LNCAP (cell line): ENCODE measurements at regions not wholly inside any gene's neighbourhood (a gene's known extent, or its start where the extent isn't known, plus 50 kb on each side); places are given as distances from the start of the nearest gene placed in this dataset.

Experiments used
- TF ChIP-seq, protein P1 (sequence below): fragments of 450-650 bp; IDR thresholded peaks from 2 replicates; pipeline ENCODE4 v1.5.1; 2017; ENCODE audit warnings: mild to moderate bottlenecking

- TF ChIP-seq, protein P1, sequence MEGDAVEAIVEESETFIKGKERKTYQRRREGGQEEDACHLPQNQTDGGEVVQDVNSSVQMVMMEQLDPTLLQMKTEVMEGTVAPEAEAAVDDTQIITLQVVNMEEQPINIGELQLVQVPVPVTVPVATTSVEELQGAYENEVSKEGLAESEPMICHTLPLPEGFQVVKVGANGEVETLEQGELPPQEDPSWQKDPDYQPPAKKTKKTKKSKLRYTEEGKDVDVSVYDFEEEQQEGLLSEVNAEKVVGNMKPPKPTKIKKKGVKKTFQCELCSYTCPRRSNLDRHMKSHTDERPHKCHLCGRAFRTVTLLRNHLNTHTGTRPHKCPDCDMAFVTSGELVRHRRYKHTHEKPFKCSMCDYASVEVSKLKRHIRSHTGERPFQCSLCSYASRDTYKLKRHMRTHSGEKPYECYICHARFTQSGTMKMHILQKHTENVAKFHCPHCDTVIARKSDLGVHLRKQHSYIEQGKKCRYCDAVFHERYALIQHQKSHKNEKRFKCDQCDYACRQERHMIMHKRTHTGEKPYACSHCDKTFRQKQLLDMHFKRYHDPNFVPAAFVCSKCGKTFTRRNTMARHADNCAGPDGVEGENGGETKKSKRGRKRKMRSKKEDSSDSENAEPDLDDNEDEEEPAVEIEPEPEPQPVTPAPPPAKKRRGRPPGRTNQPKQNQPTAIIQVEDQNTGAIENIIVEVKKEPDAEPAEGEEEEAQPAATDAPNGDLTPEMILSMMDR = no peak
Observed at GRCh38 chr10:123402021-123402420, 247.8 kb downstream of the BUB3 start.

DNA sequence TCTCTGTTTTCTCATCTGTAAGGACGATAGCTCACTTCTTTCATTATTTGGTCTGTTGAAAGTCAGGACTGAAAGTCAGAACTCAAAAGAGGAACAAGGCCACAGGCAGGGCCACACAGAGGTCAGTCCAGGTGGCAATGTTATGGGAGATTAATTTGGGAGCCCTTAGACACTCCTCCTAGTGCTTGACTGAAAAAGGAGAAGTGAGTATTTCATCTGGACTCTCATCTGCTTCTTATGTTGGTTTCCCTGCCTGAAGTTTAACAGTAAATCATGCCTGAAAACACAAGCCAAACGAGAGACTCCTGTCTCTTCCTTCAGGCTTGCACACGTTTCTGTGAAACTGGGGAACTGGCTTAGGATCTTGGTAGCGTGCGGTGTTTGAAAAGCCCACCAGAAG lies 248.5 kb downstream of the BUB3 start:
- TF ChIP-seq, protein P1 = no peak

- TF ChIP-seq, protein P1 = no peak
Observed at GRCh38 chr10:123404357-123404756, 250.2 kb downstream of the BUB3 start.

GRCh38 chr10:123408660-123409059 lies 254.5 kb downstream of the BUB3 start:
- TF ChIP-seq, protein P1 = no peak

- TF ChIP-seq, protein P1 = no peak
Observed at GRCh38 chr10:123409426-123409825, 255.2 kb downstream of the BUB3 start.

- TF ChIP-seq, protein P1 = no peak
Observed at GRCh38 chr10:123409884-123410283, 255.7 kb downstream of the BUB3 start.

DNA sequence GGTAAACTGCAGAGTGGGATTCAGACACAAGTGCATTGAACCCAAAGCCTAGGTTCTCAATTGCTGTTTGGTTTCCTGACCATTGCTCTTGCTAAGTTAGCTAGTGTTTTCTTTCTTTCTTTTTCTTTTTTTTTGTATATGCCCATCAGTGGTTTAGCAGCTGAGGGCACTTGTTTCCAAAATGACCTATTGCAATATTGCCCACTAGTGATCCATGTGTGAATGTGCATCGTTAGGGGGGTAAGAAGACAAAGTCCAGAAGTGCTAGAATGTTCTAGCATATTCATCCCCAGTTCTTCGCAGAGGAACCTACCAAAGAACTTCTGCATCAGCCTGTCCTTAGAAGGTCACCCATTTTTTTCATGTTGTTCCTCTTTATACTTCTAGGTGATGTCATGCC lies 252.8 kb upstream of the GPR26 start:
- TF ChIP-seq, protein P1 = no peak

GRCh38 chr10:123415523-123415922 lies 250.6 kb upstream of the GPR26 start:
- TF ChIP-seq, protein P1 = no peak
